ENCODE measurements at regions not wholly inside any gene's neighbourhood (a gene's known extent, or its start where the extent isn't known, plus 50 kb on each side); places are given as distances from the start of the nearest gene placed in this dataset.

- TF ChIP-seq, protein P1, sequence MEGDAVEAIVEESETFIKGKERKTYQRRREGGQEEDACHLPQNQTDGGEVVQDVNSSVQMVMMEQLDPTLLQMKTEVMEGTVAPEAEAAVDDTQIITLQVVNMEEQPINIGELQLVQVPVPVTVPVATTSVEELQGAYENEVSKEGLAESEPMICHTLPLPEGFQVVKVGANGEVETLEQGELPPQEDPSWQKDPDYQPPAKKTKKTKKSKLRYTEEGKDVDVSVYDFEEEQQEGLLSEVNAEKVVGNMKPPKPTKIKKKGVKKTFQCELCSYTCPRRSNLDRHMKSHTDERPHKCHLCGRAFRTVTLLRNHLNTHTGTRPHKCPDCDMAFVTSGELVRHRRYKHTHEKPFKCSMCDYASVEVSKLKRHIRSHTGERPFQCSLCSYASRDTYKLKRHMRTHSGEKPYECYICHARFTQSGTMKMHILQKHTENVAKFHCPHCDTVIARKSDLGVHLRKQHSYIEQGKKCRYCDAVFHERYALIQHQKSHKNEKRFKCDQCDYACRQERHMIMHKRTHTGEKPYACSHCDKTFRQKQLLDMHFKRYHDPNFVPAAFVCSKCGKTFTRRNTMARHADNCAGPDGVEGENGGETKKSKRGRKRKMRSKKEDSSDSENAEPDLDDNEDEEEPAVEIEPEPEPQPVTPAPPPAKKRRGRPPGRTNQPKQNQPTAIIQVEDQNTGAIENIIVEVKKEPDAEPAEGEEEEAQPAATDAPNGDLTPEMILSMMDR (conservative IDR thresholded peaks at IDR 0.05 in 1 of 2, IDR thresholded peaks at IDR 0.05 in 1 of 2; ENCODE audit: low read depth in 1 of 2, low read length in 2 of 2) = no peak
- TF ChIP-seq EZH2 (IDR thresholded peaks at IDR 0.05; ENCODE audit: low read length, missing control alignments) = no peak
Measured at GRCh38 chrX:149222040-149222439, 283.1 kb downstream of the IDS start.
